ENCODE measurements at regions not wholly inside any gene's neighbourhood (a gene's known extent, or its start where the extent isn't known, plus 50 kb on each side); places are given as distances from the start of the nearest gene placed in this dataset.
"Not testable (repeated sequence)": the region's sequence is repeated elsewhere in the genome, so short reads cannot be mapped to it uniquely, and the experiment has no call there.

- Histone ChIP-seq H3K9me3 (ENCODE audit: control insufficient read depth in 4 of 4, low read length in 3 of 4) (no peaks in the 10 kb centered on the region), H3K4me1 (ENCODE audit: control insufficient read depth in 4 of 4, insufficient read depth in 4 of 4, low read length in 3 of 4) (no peaks in the 10 kb centered on the region), H3K4me3 (ENCODE audit: low read depth in 1 of 3, low read length in 3 of 3) (no peak overlapping the region), H3K27ac (ENCODE audit: low read depth in 1 of 2, low read length in 2 of 2) (no peak overlapping the region), H3K27me3 (ENCODE audit: control insufficient read depth in 4 of 4, insufficient read depth in 4 of 4, low read length in 3 of 4) (no peaks in the 10 kb centered on the region), H3K36me3 (ENCODE audit: control insufficient read depth in 4 of 4, insufficient read depth in 3 of 4, low read depth in 1 of 4, low read length in 3 of 4) (no peaks in the 10 kb centered on the region), H3K9ac (ENCODE audit: low read depth in 1 of 2, low read length in 2 of 2) (no peak overlapping the region)
- WGBS: 53% methylated on average over 10 of the region's 10 CpGs
- TF ChIP-seq RAD21 (IDR thresholded peaks at IDR 0.05) (no peak), NR2F2 (IDR thresholded peaks at IDR 0.05) (no peak), EGR1 (IDR thresholded peaks at IDR 0.05; ENCODE audit: low read depth in 2 of 2) (no peak), YY1 (IDR thresholded peaks at IDR 0.05) (no peak), HNF4G (IDR thresholded peaks at IDR 0.05) (no peak), GABPA (IDR thresholded peaks at IDR 0.05 in 1 of 2, conservative IDR thresholded peaks at IDR 0.05 in 1 of 2) (no peak), FOXA2 (IDR thresholded peaks at IDR 0.05) (no peak)
- DNase-seq (ENCODE audit: low spot score): no peak
These were observed 278.8 kb upstream of the CELF4 start for GRCh38 chr18:37844209-37844970.

- no peak for DNase-seq (ENCODE audit: low spot score)
- H3K36me3 ChIP-seq (ENCODE audit: control insufficient read depth in 4 of 4, insufficient read depth in 3 of 4, low read depth in 1 of 4, low read length in 3 of 4): no peaks in the 10 kb centered on the region
- no peaks in the 10 kb centered on the region for H3K27me3 ChIP-seq (ENCODE audit: control insufficient read depth in 4 of 4, insufficient read depth in 4 of 4, low read length in 3 of 4)
- H3K9ac ChIP-seq (ENCODE audit: low read depth in 1 of 2, low read length in 2 of 2): no peak overlapping the region
- no peaks in the 10 kb centered on the region for H3K9me3 ChIP-seq (ENCODE audit: control insufficient read depth in 4 of 4, low read length in 3 of 4)
- H3K4me1 ChIP-seq (ENCODE audit: control insufficient read depth in 4 of 4, insufficient read depth in 4 of 4, low read length in 3 of 4): no peaks in the 10 kb centered on the region
- 59% methylated on average over 3 of the region's 3 CpGs for WGBS
- no peak for TF ChIP-seq ZBTB33 (IDR thresholded peaks at IDR 0.05)
- no peak overlapping the region for H3K27ac ChIP-seq (ENCODE audit: low read depth in 1 of 2, low read length in 2 of 2)
- no peak overlapping the region for H3K4me3 ChIP-seq (ENCODE audit: low read depth in 1 of 3, low read length in 3 of 3)
These were observed 272.5 kb upstream of the CELF4 start for GRCh38 chr18:37838083-37838482.

- no peaks in the 10 kb centered on the region for H3K9me3 ChIP-seq (ENCODE audit: control insufficient read depth in 4 of 4, low read length in 3 of 4)
- no peaks in the 10 kb centered on the region for H3K4me1 ChIP-seq (ENCODE audit: control insufficient read depth in 4 of 4, insufficient read depth in 4 of 4, low read length in 3 of 4)
- DNase-seq (ENCODE audit: low spot score): no peak
- H3K4me3 ChIP-seq (ENCODE audit: low read depth in 1 of 3, low read length in 3 of 3): no peak overlapping the region
- no peak overlapping the region for H3K9ac ChIP-seq (ENCODE audit: low read depth in 1 of 2, low read length in 2 of 2)
- TF ChIP-seq RXRA (IDR thresholded peaks at IDR 0.05) (no peak), ATF3 (IDR thresholded peaks at IDR 0.05) (no peak), EGR1 (IDR thresholded peaks at IDR 0.05; ENCODE audit: low read depth in 2 of 2) (no peak), MAX (IDR thresholded peaks at IDR 0.05) (no peak), FOXA1 (IDR thresholded peaks at IDR 0.05) (no peak), HNF4G (IDR thresholded peaks at IDR 0.05) (no peak), NR2F2 (IDR thresholded peaks at IDR 0.05) (no peak)
- H3K36me3 ChIP-seq (ENCODE audit: control insufficient read depth in 4 of 4, insufficient read depth in 3 of 4, low read depth in 1 of 4, low read length in 3 of 4): no peaks in the 10 kb centered on the region
- WGBS: 46% methylated on average over 1 of the region's 1 CpG
- no peak overlapping the region for H3K27ac ChIP-seq (ENCODE audit: low read depth in 1 of 2, low read length in 2 of 2)
- no peaks in the 10 kb centered on the region for H3K27me3 ChIP-seq (ENCODE audit: control insufficient read depth in 4 of 4, insufficient read depth in 4 of 4, low read length in 3 of 4)
These were observed 270.7 kb upstream of the CELF4 start for GRCh38 chr18:37836071-37836970.

GRCh38 chr18:37832010-37832695 lies 266.6 kb upstream of the CELF4 start:
- DNase-seq (ENCODE audit: low spot score); H3K4me1 ChIP-seq (ENCODE audit: control insufficient read depth in 4 of 4, insufficient read depth in 4 of 4, low read length in 3 of 4); H3K9ac ChIP-seq (ENCODE audit: low read depth in 1 of 2, low read length in 2 of 2); H3K27ac ChIP-seq (ENCODE audit: low read depth in 1 of 2, low read length in 2 of 2); H3K27me3 ChIP-seq (ENCODE audit: control insufficient read depth in 4 of 4, insufficient read depth in 4 of 4, low read length in 3 of 4); H3K36me3 ChIP-seq (ENCODE audit: control insufficient read depth in 4 of 4, insufficient read depth in 3 of 4, low read depth in 1 of 4, low read length in 3 of 4); H3K4me3 ChIP-seq (ENCODE audit: low read depth in 1 of 3, low read length in 3 of 3); H3K9me3 ChIP-seq (ENCODE audit: control insufficient read depth in 4 of 4, low read length in 3 of 4): not testable (repeated sequence)
- WGBS: 85% methylated on average over 14 of the region's 15 CpGs

Data from liver (tissue), 7 donors.